ENCODE measurements at regions not wholly inside any gene's neighbourhood (a gene's known extent, or its start where the extent isn't known, plus 50 kb on each side); places are given as distances from the start of the nearest gene placed in this dataset.
A peak's percentile ranks its signal among the peaks of the same experiment; 100 is the strongest.

- Histone ChIP-seq H3K27me3 (no peaks in the 10 kb centered on the region), H3K4me3 (no peak overlapping the region), H3K27ac (no peak overlapping the region), H3K36me3 (no peaks in the 10 kb centered on the region), H3K4me1 (no peaks in the 10 kb centered on the region), H3K9me3 (no peaks in the 10 kb centered on the region)
- TF ChIP-seq CTCF (IDR thresholded peaks at IDR 0.05) (no peak), POLR2A (IDR thresholded peaks at IDR 0.05) (no peak)
- intact Hi-C loops (cut with DNase I; ENCODE audit: low total_unique reads), result no loop called here
- no peak for DNase-seq
Observed at GRCh38 chr9:87803623-87804345, 77.9 kb downstream of the CTSL start.

GRCh38 chr9:87805259-87805658 lies 77.4 kb upstream of the SPATA31E1 start:
- intact Hi-C loops (cut with DNase I; ENCODE audit: low total_unique reads), result no loop called here
- no peaks in the 10 kb centered on the region for H3K9me3 ChIP-seq
- H3K4me3 ChIP-seq, result no peak overlapping the region
- H3K27me3 ChIP-seq, result no peaks in the 10 kb centered on the region
- DNase-seq, result no peak
- no peak for TF ChIP-seq CTCF (IDR thresholded peaks at IDR 0.05)
- TF ChIP-seq POLR2A (IDR thresholded peaks at IDR 0.05), result no peak
- H3K36me3 ChIP-seq, result no peaks in the 10 kb centered on the region
- no peaks in the 10 kb centered on the region for H3K4me1 ChIP-seq
- H3K27ac ChIP-seq, result no peak overlapping the region

- DNase-seq, result no peak
- Histone ChIP-seq H3K36me3 (no peaks in the 10 kb centered on the region), H3K27ac (no peak overlapping the region), H3K27me3 (no peaks in the 10 kb centered on the region), H3K4me3 (no peak overlapping the region), H3K9me3 (no peaks in the 10 kb centered on the region), H3K4me1 (no peaks in the 10 kb centered on the region)
- intact Hi-C loops (cut with DNase I; ENCODE audit: low total_unique reads), result no loop called here
- no peak for TF ChIP-seq POLR2A (IDR thresholded peaks at IDR 0.05)
- no peak for TF ChIP-seq CTCF (IDR thresholded peaks at IDR 0.05)
Observed at GRCh38 chr9:87810008-87810407, 72.7 kb upstream of the SPATA31E1 start.

- Histone ChIP-seq H3K36me3 (no peaks in the 10 kb centered on the region), H3K4me1 (no peaks in the 10 kb centered on the region), H3K27me3 (no peaks in the 10 kb centered on the region), H3K9me3 (no peaks in the 10 kb centered on the region), H3K27ac (no peak overlapping the region), H3K4me3 (no peak overlapping the region)
- no peak for TF ChIP-seq POLR2A (IDR thresholded peaks at IDR 0.05)
- TF ChIP-seq CTCF (IDR thresholded peaks at IDR 0.05), result no peak
- intact Hi-C loops (cut with DNase I; ENCODE audit: low total_unique reads), result no loop called here
- no peak for DNase-seq
Observed at GRCh38 chr9:87810679-87811178, 71.9 kb upstream of the SPATA31E1 start.

GRCh38 chr9:87812375-87813118 lies 70.1 kb upstream of the SPATA31E1 start:
- no peaks in the 10 kb centered on the region for H3K27me3 ChIP-seq
- intact Hi-C loops (cut with DNase I; ENCODE audit: low total_unique reads), result no loop called here
- H3K4me3 ChIP-seq, result no peak overlapping the region
- no peaks in the 10 kb centered on the region for H3K36me3 ChIP-seq
- no peak for DNase-seq
- H3K27ac ChIP-seq, result no peak overlapping the region
- no peaks in the 10 kb centered on the region for H3K4me1 ChIP-seq
- TF ChIP-seq POLR2A (IDR thresholded peaks at IDR 0.05) (no peak), CTCF (IDR thresholded peaks at IDR 0.05) (peak; percentile 76 to 88 (median 81))
- no peaks in the 10 kb centered on the region for H3K9me3 ChIP-seq

All from uterus (tissue), 3 donors.